Brain pericyte (primary cell): ENCODE measurements at regions not wholly inside any gene's neighbourhood (a gene's known extent, or its start where the extent isn't known, plus 50 kb on each side); places are given as distances from the start of the nearest gene placed in this dataset.

Experiments used
- DNase-seq: peaks from one replicate; pipeline ENCODE4 v3.0.0-alpha.2; 2012; ENCODE audit warnings: low read depth, low spot score

DNA sequence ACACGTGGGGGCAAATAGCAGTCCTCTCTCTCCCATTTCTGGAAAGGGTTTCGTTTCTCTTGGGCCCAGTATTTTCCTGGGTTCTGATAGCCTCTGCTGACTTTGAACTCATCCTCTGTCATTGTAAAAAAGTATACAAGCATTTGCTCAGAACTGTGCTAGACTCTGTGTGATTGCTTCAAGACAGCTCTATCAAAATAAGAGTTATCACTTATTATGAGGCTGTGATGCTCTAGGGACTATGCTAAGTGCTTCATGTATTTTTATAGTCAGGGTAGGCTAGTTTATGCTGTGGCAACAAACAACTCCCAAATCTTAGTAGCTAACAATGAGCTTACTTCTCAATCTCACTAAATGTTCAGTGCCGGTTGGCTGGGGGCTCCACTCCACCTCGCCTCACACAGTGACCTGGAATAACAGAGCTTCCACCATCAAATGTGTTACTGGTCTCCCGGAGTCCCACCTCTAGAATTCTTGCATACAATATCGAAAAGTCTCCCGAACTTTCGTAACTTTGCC is 110.8 kb upstream of the CDC42EP3 start:
- no peak for DNase-seq

DNA sequence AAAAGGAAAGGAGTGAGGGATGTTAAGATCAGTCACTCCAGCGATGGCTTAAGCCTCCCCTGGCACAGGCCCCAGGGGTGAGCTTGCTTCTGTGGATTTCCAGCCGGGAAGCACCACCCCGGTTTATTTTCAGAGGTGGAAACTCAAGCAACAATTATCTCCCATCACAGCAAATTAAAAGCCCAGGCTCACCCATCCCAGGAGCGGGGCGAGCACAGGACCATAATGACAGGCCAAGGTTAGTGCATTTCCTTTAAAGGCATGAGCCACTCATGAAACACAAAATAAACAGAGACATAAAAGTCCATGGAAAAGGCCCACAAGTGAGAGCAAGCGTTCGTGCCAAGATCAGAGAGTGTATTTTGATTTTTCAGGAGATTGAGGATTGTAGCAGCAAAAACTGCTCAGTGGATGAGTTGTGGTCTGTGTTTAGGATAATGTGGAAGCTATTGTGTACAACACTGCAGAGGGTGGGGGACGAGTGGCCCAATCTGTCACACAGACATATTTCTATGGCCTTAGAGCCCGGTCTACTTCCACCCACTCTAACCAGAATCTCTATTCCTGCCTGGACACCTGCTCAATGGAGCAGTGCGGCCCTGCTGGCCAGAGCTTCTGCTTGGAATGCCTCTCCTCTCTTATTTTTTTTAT is 111.4 kb upstream of the CDC42EP3 start:
- no peak for DNase-seq

DNA sequence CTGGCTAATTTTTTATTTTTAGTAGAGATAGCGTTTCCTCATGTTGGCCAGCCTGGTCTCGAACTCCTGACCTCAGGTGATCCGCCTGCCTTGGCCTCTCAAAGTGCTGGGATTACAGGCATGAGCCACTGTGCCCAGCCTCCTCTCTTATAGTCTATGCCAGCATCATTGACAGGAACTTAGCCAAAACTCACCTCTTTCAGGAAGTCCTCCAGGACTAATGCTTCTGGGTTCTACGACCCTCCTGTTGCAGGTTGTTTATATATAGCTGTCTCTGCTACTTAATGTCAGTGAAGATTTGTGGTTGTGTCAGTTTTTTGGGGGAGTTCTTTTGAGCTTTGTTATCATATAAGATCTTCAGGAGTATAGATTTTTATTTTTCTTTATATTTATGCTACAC is 112.1 kb upstream of the CDC42EP3 start:
- DNase-seq, result no peak

DNA sequence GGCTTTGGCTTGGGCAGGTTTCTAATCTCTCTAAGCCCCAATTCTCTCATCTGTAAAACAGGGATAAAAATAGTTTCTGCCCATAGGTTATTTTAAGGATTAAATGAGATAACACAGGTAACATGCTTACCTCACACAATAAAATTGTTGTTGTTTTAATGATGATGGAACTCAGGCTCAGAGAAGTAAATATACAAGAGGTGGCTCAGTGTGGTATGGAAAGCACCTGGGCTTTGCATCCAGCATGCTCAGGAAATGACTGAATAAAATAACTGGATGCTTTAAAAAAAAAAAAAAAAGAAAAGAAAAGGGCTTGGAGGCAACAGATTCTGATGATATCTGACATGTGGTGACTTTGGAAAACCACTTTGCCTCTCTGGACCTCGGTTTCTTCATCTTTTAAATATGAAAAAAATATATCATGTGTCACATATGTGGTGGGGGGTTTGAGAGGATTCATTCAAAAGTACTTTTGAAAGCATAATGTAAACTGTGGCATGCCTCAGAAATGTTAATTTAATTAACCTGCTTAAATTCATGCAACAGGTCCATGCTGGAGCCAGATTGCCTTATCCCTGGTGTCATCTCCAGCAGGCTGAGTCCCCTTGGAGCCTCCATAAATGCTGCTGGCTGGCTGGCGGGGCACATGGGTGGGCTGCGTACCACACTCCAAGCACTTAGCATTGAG is 112.8 kb upstream of the CDC42EP3 start:
- DNase-seq, result no peak

DNA sequence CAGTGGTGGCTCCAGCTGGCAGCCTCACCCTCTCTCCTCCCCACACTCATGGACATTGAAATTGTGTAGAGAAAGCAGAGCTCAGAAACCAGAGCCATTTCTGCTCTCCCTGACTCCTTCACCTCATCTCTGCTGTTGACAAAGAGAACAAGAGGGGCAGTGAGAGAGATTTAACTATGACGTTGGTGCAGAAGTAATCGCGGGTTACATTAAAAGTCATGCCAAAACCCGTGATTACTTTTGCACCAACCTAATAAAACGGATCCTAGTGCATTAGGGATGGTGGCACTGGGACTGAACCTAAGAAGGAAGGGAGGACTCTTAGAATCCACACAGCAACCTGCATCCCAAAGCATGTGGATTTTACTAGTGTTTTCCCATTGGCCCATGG is 113.3 kb upstream of the CDC42EP3 start:
- DNase-seq, result no peak

DNA sequence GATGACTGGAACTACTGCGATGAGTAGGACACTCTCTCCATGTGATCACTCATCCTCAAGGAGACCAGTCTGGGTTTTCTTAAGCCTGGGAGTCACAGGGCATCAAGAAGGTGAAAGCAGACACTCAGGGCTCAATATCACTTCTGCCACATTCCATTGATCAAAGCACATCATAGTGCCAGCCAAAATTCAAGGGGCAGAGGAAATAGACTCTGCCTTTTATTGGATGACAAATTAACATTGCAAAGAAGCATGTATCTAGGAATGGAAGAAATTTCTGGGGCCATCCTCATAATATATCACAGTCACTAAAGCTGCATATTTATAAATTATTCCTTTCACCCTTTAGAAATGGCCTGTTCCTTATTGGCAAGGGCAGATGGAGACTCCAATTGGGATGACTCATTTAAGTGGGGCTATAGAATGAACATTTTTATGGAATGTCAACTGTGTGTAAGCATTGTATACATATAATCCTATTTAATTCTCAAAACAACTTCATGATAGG is 114.8 kb upstream of the CDC42EP3 start:
- no peak for DNase-seq

DNA sequence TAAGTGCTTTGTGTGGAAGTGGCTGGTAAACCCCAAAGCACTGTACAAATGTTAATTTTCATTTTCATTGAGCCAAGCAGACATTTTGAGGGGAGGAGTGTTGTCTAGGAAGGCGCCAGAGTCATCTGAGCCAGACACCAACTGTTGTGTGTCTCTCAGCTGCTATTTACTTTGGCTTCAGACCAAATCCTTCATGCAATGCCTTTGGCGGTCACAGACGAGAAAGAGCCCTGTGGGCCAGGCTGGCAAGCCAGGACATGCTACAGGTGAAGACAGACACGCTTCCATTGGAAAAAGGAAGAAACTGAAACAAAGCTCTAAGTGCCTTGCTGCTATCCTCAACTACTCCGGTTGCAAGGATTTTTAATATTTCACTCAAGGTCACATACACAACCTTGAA is 115.4 kb upstream of the CDC42EP3 start:
- no peak for DNase-seq

DNA sequence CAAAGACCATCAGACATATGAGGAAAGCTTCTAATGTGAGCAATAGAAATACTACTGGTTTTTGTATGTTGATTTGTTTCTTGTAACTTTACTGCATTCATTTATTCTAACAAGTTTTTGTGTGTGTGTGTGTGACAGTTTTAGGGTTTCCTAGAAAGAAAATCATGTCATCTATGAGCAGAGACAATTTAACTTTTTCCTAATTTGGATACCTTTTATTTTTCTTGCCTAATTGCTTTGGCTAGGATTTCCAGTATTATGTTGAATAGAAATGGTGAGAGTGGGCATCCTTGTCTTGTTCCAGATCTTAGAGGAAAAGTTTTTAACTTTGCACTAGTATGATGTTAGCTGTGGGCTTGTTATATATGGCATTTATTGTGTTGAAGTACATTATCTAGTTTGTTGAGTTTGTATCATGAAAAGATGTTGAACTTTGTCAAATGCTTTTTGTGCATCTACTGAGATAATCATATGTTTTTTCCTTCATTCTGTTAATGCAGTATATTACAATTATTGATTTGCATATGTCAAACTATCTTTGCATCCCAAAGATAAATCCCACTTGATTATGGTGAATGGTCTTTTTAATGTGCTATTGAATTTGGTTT is 117.3 kb upstream of the CDC42EP3 start:
- DNase-seq, result no peak

DNA sequence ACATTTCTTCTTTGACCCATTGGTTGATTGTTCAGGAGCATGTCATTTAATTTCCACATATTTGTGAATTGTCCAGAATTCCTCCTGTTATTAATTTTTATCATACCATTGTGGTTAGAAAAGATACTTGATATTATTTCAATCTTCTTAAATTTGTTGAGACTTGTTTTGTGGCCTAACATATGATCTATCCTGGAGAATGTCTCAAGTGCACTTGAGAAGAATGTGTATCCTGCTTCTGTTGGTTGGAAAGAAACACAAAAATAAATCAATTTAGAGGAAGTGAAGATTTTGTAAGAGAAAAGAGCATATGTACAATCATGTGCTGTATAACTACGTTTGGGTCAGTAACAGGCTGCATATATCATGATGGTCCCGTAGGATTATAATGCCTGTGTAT is 118.6 kb upstream of the CDC42EP3 start:
- DNase-seq, result no peak

DNA sequence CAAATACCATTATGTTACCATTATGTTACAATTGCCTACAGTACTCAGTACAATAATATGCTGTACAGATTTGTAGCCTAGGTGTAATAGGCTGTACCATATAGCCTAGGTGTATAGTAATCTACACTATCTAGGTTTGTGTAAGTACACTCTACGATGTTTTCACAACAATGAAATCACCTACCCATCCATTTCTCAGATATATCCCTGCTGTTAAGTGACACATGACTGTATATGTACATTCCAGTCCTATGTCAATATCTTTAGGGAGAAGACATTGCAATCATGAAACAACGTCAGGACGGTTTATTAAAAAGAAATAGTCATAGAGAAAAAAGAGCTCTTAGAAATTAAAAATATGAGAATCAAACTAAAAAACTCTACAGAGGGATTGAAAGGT is 119.0 kb upstream of the CDC42EP3 start:
- DNase-seq, result no peak

DNA sequence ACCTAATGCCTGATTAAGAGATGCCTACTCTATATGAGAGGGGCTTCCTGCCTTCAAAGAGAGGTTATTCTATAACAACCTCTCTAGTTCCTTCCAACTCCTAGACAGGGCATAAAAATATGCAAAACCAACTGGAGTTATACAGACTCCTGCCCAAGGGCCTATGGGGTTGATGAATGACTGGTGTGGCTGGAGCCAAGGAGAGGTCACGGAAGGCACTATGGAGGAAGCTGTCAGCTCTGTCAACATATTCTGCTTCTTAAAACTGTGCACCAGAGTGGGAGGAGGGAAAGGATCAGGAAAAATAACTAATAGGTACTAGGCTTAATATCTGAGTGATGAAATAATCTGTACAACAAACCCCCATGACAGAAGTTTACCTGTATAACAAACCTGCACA is 120.9 kb upstream of the CDC42EP3 start:
- no peak for DNase-seq

DNA sequence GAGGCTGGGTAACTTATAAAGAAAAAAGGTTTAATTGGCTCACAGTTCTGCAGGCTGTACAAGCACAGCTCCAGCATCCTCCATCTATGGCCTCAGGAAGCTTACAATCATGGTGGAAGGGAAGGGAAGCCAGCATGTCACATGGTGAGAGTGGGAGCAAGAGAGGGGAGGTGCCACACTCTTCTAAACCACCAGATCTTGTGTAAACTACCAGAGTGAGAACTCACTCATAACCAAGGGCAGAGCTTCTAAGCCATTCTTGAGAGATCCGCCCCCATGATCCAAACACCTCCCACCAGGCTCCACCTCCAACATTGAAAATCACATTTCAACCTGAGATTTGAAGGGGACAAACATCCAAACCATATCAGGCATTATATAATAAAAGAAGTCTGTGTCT is 121.6 kb upstream of the CDC42EP3 start:
- no peak for DNase-seq

DNA sequence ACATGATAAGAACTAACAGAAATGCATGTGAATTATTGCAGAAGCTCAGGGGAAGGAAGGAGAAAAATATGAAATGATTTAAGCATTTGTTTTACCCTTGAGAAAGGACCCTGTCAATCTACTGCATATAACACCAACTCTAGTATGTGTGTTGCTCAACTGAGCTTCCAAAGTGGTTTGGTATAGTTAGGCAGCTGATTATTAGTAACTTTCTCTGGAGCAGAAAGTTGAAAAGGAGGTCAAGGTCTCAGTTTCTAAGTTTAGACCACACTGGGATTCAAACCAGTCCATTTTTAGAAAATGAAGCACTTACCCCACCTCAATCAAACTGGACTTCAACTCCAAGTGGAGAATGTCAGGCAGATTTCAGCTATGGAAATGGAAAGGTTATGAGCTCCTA is 123.3 kb upstream of the CDC42EP3 start:
- no peak for DNase-seq

DNA sequence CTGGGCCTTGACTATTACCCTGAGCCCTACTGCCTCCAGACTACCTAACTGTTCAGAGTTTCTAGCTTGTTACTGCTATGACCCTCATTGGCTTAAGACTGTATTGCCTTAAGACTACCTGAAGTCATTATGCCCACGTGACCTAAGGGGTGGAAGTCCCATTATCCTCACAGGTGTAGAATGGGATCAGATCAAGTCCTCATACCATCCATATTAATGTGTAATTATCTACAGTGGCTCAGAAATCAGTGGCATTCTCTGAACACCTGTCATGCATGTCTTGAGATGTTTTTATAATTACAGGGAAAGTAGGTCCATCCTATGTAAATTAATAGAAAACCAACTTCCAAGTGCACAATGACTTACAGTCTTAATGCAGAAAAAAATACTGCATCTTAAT is 124.0 kb upstream of the CDC42EP3 start:
- no peak for DNase-seq

DNA sequence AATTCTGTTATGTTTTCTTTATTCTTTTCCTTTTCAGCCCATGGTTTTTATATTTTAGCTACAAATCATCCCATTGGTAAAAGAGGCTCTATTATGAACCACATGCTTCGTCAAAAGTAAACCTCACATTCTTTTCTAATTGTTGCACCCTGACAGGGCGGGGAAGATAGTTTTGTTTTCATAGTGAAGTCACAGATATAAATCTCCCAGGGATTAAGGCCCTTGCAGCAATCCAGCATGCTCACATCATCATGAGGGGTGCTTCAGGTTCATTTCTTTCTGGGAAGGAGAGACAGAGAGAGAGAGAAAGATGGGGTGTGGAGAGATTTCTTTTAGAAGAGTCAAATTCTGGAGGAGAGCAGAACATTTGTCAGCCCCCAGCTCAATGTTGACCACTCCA is 124.5 kb upstream of the CDC42EP3 start:
- DNase-seq, result no peak

DNA sequence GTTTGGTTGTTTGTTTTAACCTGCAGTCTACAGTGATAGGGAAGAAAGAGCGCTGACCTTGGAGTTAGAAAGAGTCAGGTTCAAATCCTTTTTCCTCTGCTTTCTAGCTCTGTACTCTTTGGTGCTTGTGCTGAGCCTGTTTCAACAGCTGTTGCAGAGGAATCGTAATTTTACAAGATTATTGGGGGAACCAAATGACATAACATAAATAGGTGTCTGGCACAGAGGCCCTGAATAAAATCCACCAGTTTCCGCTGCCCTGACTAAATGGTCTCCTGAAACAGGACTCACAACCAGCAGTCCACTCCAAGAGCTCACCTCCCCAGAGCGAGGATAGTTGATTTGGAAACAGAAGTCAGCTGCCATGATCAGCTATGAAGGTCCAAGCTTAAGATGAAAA is 125.0 kb upstream of the CDC42EP3 start:
- DNase-seq, result no peak

DNA sequence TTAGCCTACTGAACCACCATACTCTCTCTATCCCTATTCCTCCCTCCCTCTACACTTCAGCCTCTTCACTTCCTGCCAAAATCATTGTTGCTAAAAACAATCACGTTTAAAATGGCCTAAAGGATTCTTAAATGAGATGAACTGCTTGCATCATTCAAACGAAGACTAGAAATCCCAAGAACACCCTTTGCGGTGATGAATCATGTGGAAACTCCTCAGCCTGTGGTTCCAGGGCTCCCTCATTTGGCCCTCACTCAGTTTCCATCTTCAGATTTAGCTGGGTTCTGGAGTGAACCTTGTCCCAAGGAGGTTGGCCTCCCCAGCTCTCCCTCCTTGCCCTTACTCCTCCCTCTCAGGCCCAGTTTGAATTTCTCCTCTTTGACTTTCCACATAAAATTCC is 125.6 kb upstream of the CDC42EP3 start:
- DNase-seq, result no peak

DNA sequence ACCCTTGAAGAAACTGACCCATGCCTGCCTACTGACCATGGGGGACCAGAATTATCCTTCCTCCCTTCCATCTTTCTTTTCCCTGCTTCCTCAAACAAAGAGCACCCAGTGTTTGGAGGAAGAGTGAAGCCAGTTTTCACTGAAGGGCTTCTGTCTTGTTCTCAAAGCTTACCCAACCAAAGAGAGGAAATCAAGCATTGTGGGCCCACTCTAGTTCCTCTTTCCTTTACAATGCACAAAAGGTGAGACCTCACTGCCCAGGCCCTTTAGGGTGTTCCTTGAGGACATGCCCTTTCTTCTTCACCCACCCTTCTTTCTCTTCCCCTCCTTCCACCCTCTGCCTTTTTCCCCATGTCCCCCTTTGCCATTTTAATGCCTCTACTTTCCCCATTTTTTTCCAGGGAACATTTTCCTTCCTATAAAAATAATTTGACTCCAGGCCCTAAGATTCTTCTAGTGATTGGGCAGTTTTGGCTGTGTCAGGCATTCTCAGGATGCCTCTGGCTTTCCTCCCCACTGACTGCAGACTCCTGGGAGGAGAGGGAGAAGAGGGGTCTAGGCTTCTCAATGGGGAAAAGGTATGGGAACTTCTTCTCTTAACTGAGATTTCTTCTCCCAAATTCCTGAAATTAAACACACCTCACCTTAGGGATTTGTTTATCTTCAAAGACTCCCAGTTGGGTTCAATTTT is 126.6 kb upstream of the RMDN2 start:
- no peak for DNase-seq

DNA sequence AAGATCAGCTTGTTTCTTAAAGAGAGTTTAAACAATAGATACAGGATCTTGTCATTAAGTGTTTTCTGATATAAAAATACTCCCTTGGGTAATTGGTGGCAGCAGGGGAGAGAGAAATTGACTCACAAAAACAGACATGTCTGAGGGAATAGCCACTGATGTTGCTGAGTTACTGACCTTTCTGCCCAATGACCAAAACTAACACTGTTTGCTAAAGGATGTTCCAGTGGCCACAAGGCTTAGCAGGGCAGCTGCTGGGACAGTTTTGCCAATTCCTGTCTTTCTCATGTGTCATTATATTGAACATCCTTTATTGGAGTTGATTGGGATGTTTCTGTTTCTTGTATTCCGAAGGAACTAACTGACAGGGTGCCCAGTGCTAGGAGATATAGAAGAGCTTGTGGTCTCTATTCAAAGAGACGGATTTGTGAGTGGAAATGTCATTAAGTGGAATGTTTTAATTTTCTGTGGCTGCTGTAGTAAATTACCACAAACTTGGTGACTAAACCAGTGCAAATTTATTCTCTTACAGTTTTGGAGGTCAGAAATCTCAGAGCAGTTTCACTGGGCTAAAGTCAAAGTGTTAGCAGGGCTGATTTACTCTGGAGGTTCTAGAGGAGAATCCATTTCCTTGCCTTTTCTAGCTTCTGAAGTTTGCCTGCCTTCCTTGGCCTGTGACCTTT is 124.8 kb upstream of the RMDN2 start:
- DNase-seq, result no peak

DNA sequence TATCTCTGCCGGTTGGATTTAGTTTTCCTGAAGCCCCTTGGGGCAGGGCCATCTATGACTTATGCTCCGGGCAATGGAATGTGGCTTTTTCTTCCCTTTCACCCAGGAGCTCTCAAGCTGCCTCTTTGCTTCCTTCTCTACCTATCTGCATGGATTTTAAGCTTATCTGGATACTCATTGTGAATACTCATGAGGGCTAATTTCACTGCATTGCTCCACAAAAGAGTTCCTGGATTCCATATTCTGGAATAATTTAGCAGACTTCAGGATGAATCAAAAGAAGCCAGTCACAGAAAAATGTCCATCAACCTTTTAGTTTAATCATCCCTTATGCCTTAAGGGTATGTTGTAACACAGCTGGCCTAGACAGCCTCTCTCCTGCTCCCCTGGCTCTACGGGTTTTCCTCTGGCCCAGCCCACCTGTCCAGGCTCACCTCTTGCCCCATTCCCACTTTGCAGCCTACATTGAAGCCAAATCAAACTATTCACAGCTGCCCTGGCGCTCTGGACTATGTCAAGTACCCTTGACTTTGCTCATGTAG is 122.8 kb upstream of the RMDN2 start:
- DNase-seq, result no peak

DNA sequence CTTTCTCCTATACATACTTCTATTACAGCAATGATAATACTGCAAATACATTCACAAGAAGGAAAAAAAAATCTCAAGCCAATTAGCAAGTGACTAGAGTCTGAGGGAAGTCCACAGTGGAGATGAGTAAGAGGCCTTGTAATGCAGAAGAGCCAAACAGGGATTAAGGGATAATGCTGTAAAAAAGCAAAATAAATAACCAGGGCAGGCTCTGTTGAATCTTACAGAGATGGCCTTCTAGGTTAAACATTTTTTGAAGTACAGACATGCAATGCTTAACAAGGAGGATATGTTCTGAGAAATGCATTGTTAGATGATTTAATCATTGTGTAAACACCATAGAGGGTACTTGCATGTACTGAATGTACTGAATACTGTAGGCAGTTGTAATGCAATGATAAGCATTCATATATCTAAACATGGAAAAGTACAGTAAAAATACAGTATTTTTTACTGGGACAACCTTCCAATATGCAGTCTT is 122.1 kb upstream of the RMDN2 start:
- peak; percentile 65 for DNase-seq
